Mammary epithelial cell (primary cell): ENCODE measurements at regions not wholly inside any gene's neighbourhood (a gene's known extent, or its start where the extent isn't known, plus 50 kb on each side); places are given as distances from the start of the nearest gene placed in this dataset.
"Not testable (repeated sequence)": the region's sequence is repeated elsewhere in the genome, so short reads cannot be mapped to it uniquely, and the experiment has no call there.

ENCODE experiments used
- CTCF ChIP-seq, 2 donors: IDR thresholded peaks in 1 of 2; conservative IDR thresholded peaks in 1 of 2; 2 replicates each; pipeline ENCODE4 v1.5.1; 2011 to 2012; ENCODE audit warnings: inconsistent platforms in 2 of 2, low read length in 2 of 2, mild to moderate bottlenecking in 2 of 2, control low read depth in 1 of 2, low read depth in 1 of 2; ENCODE audit not compliant: insufficient read depth in 1 of 2; ENCODE audit errors: extremely low read depth in 1 of 2
- EZH2 ChIP-seq: IDR thresholded peaks from 2 replicates; pipeline ENCODE4 v1.6.1; 2012; ENCODE audit warnings: low read length, inconsistent platforms, borderline replicate concordance

DNA sequence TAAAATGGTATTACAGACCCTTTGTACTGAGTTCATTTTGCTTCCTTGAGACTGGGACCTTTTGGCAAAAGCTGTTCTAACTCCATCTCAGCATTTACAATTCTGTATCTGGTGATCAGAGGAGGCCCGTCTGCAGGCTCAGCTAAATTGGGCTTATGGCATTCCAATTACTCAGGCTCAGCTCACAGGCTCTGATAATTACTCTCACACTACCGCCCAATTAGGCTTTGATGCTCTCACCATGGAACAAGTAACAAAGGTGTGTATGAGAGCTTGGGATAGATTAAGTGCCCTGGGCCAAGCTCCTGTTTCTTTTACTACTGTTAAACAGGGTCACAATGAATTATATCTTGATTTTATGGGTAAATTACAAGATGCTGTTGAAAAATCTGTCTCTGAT is 159.9 kb downstream of the IER5 start:
- TF ChIP-seq CTCF (conservative IDR thresholded peaks at IDR 0.05 in 1 of 2, IDR thresholded peaks at IDR 0.05 in 1 of 2; ENCODE audit: extremely low read depth in 1 of 2, insufficient read depth in 1 of 2, low read depth in 1 of 2, low read length in 2 of 2); EZH2: not testable (repeated sequence)
